Astrocyte of the cerebellum (primary cell): ENCODE measurements at regions not wholly inside any gene's neighbourhood (a gene's known extent, or its start where the extent isn't known, plus 50 kb on each side); places are given as distances from the start of the nearest gene placed in this dataset.

ENCODE experiments used
- DNase-seq: peaks from one replicate; pipeline ENCODE4 v3.0.0-alpha.2; 2011; ENCODE audit warnings: low read depth
- H3K4me3 ChIP-seq: 2 replicates; pipeline ENCODE4 v1.5.1; 2011; ENCODE audit warnings: mild to moderate bottlenecking, low read depth, low read length, moderate library complexity
- CTCF ChIP-seq: IDR thresholded peaks from 2 replicates; pipeline ENCODE4 v1.5.1; 2012; ENCODE audit warnings: low read length, low read depth, moderate library complexity, mild to moderate bottlenecking; ENCODE audit errors: missing control alignments
- in situ Hi-C: cut with HindIII; loops from 2 replicates; pipeline ENCODE4 v1.10.0; 2017; ENCODE audit warnings: low sequenced_read_pairs

- no peak overlapping the region for H3K4me3 ChIP-seq
- in situ Hi-C loops, result no loop called here
- no peak for DNase-seq
- no peak for TF ChIP-seq CTCF
Measured at GRCh38 chr3:46135475-46135874, 72.6 kb downstream of the CCR1 start.

GRCh38 chr3:46133285-46133684 lies 74.8 kb downstream of the CCR1 start:
- no peak for DNase-seq
- TF ChIP-seq CTCF, result no peak
- no peak overlapping the region for H3K4me3 ChIP-seq
- in situ Hi-C loops, result no loop called here

- TF ChIP-seq CTCF, result no peak
- H3K4me3 ChIP-seq, result no peak overlapping the region
- no peak for DNase-seq
- in situ Hi-C loops, result no loop called here
Measured at GRCh38 chr3:46132565-46132964, 75.5 kb downstream of the CCR1 start.

- H3K4me3 ChIP-seq, result no peak overlapping the region
- TF ChIP-seq CTCF, result no peak
- in situ Hi-C loops, result no loop called here
- no peak for DNase-seq
Measured at GRCh38 chr3:46131884-46132450, 76.1 kb downstream of the CCR1 start.

GRCh38 chr3:46130631-46131310 lies 77.3 kb downstream of the CCR1 start:
- H3K4me3 ChIP-seq, result no peak overlapping the region
- in situ Hi-C loops, result no loop called here
- no peak for DNase-seq
- no peak for TF ChIP-seq CTCF

GRCh38 chr3:46129588-46130272 lies 78.4 kb downstream of the CCR1 start:
- no peak for TF ChIP-seq CTCF
- no peak overlapping the region for H3K4me3 ChIP-seq
- in situ Hi-C loops, result no loop called here
- DNase-seq, result no peak
